Calu3 (cell line): ENCODE measurements at regions not wholly inside any gene's neighbourhood (a gene's known extent, or its start where the extent isn't known, plus 50 kb on each side); places are given as distances from the start of the nearest gene placed in this dataset.

ENCODE experiments used
- BruUV-seq: library from RNA; stranded (reverse); fragments of 400-500 nt; replicated peaks from 2 replicates; lab custom pipeline; 2021; lab: Mats Ljungman, UMichigan
- CTCF ChIA-PET: fragments of 300-600 bp; sonication (Branson Sonifier 250); formaldehyde crosslinking; loops from one replicate; lab custom pipeline; 2022; ENCODE audit warnings: antibody characterized with exemption; lab: Charles Lee
- DNase-seq: peaks from one replicate; pipeline ENCODE4 v3.0.0; 2022
- H3K27ac Mint-ChIP-seq: one replicate; pipeline ENCODE4 v1.8.0; 2022; ENCODE audit warnings: mixed read lengths; ENCODE audit not compliant: unreplicated experiment
- H3K27me3 Mint-ChIP-seq: one replicate; pipeline ENCODE4 v1.8.0; 2022; ENCODE audit warnings: mixed read lengths; ENCODE audit not compliant: unreplicated experiment
- H3K36me3 Mint-ChIP-seq: one replicate; pipeline ENCODE4 v1.8.0; 2022; ENCODE audit warnings: mild to moderate bottlenecking, moderate library complexity, mixed read lengths; ENCODE audit not compliant: insufficient read depth, unreplicated experiment
- H3K4me1 Mint-ChIP-seq: one replicate; pipeline ENCODE4 v1.8.0; 2022; ENCODE audit warnings: mild to moderate bottlenecking, low read depth, mixed read lengths; ENCODE audit not compliant: unreplicated experiment
- H3K4me3 Mint-ChIP-seq: one replicate; pipeline ENCODE4 v1.8.0; 2022; ENCODE audit warnings: mild to moderate bottlenecking, low read depth, moderate library complexity, mixed read lengths; ENCODE audit not compliant: unreplicated experiment
- H3K9me3 Mint-ChIP-seq: one replicate; pipeline ENCODE4 v1.8.0; 2022; ENCODE audit warnings: low read depth, mixed read lengths; ENCODE audit not compliant: unreplicated experiment
- intact Hi-C: fragments of 100-400 bp; cut with micrococcal nuclease; formaldehyde crosslinking; loops from one replicate; pipeline ENCODE4 v1.10.0; 2022; ENCODE audit not compliant: unreplicated experiment
- TF ChIP-seq, protein P1 (sequence below): fragments of 200-600 bp; IDR thresholded peaks from one replicate; pipeline ENCODE4 v1.8.0; 2022; ENCODE audit warnings: antibody characterized with exemption; ENCODE audit not compliant: unreplicated experiment

- intact Hi-C loops: loop anchor here (2.0 kb wide), 1 partner anchor 75 kb away; no protein-coding TSS in a partner anchor
- Mint-ChIP-seq H3K27ac (peak overlapping the region; percentile 96), H3K4me1 (peaks cover 67% of the 10 kb centered on the region), H3K27me3 (no peaks in the 10 kb centered on the region), H3K9me3 (no peaks in the 10 kb centered on the region), H3K4me3 (peak overlapping the region; percentile 28), H3K36me3 (peaks cover 36% of the 10 kb centered on the region)
- CTCF ChIA-PET: interaction anchor here (0.6 to 2.4 kb wide), 14 partner anchors 9 to 1475 kb away, joined by 3 to 10 read pairs (median 4); no protein-coding TSS in a partner anchor
- TF ChIP-seq, protein P1, sequence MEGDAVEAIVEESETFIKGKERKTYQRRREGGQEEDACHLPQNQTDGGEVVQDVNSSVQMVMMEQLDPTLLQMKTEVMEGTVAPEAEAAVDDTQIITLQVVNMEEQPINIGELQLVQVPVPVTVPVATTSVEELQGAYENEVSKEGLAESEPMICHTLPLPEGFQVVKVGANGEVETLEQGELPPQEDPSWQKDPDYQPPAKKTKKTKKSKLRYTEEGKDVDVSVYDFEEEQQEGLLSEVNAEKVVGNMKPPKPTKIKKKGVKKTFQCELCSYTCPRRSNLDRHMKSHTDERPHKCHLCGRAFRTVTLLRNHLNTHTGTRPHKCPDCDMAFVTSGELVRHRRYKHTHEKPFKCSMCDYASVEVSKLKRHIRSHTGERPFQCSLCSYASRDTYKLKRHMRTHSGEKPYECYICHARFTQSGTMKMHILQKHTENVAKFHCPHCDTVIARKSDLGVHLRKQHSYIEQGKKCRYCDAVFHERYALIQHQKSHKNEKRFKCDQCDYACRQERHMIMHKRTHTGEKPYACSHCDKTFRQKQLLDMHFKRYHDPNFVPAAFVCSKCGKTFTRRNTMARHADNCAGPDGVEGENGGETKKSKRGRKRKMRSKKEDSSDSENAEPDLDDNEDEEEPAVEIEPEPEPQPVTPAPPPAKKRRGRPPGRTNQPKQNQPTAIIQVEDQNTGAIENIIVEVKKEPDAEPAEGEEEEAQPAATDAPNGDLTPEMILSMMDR: no peak
- peak; percentile 92 for DNase-seq
- BruUV-seq: no TSS peak
Observed at GRCh38 chr15:70507772-70508371, 255.5 kb downstream of the UACA start.

DNA sequence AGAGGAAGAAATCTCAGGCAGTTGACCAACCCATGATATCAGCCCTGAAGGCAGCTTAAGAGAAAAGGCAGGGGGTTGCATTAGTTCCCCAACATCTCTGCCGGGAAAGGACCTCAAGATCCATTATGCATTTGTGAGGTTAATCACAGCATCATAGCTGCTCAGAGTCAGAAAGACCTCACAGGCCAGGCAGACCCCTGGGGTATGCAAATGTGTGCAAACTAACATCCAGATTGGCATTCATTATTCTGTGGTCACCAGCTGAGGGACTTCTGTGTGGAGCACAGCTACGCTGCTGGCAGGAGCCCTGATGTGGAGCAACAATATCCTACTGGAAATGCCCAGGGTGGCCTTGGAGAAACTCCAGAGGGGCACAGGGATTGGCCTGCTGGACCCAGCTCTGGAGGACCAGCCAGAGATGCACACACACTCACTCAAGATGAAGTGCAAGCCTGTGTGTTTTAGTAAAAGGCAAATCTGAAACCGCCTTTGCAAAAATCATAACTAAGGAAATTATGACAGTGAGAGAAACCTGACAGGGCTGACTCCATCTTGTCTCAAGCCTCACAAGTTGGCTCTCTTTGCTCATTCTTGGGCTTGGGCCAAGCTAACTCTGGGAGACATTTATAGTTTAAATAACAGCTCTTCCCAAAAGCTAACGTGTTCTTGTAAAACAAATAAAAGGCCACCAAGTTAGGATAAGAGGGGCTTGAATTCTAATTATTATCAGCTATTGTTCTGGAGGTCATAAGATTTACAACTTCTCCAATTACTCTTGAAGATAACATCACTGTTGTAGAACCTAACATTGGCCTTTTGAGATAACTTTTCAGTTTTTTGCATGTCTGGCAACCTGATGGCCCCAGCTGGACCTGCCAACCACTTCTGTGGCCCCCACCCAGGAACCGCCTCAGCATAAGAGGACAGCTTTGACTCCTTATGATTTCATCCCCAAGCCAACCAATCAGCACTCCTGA lies 257.1 kb downstream of the UACA start:
- Mint-ChIP-seq H3K36me3 (peaks cover 36% of the 10 kb centered on the region), H3K4me3 (no peak overlapping the region), H3K4me1 (peaks cover 79% of the 10 kb centered on the region), H3K27ac (peak overlapping the region; percentile 87), H3K9me3 (no peaks in the 10 kb centered on the region), H3K27me3 (no peaks in the 10 kb centered on the region)
- DNase-seq: no peak
- CTCF ChIA-PET: interaction anchor here (0.9 to 3.2 kb wide), 10 partner anchors 11 to 131 kb away, joined by 3 to 23 read pairs (median 6); no protein-coding TSS in a partner anchor
- TF ChIP-seq, protein P1: no peak
- intact Hi-C loops: loop anchor here (1.0 kb wide), 1 partner anchor 11 kb away; no protein-coding TSS in a partner anchor
- no TSS peak for BruUV-seq

DNA sequence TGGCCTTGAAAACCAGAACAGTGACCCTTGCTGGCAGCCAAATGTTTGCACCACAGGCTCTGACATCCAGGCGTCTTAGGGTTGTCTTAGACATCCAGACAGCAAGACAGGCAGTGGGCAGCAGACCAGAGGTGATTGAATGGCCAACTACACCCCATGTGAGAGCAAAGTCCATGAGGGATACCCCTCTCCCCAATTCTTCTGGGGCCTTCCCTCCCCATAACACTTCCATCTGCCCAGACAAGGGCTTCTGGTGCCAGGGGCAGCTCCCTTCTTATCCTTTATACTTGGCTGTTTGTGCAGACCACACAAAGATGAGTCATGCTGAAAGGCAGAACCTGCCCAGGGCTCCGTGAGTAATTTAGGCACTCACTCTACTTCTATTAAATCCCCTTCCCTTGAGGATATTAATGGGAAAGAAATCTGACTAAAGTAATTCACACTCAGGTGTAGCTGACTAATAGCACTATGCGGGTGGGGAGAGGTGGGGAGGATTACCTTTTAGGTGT lies 257.9 kb downstream of the UACA start:
- BruUV-seq: no TSS peak
- Mint-ChIP-seq H3K4me3 (peak overlapping the region; percentile 24), H3K27ac (peak overlapping the region; percentile 87), H3K4me1 (peaks cover 85% of the 10 kb centered on the region), H3K9me3 (no peaks in the 10 kb centered on the region), H3K27me3 (no peaks in the 10 kb centered on the region), H3K36me3 (peaks cover 33% of the 10 kb centered on the region)
- peak; percentile 68 for DNase-seq
- CTCF ChIA-PET: interaction anchor here (0.7 to 3.2 kb wide), 13 partner anchors 10 to 131 kb away, joined by 3 to 23 read pairs (median 4); no protein-coding TSS in a partner anchor
- intact Hi-C loops: loop anchor here (1.0 kb wide), 1 partner anchor 10 kb away; no protein-coding TSS in a partner anchor
- TF ChIP-seq, protein P1: no peak

GRCh38 chr15:70504988-70505387 lies 258.4 kb downstream of the UACA start:
- CTCF ChIA-PET: interaction anchor here (0.7 to 3.2 kb wide), 12 partner anchors 9 to 132 kb away, joined by 3 to 23 read pairs (median 4); no protein-coding TSS in a partner anchor
- Mint-ChIP-seq H3K4me1 (peaks cover 88% of the 10 kb centered on the region), H3K9me3 (no peaks in the 10 kb centered on the region), H3K27ac (peak overlapping the region; percentile 87), H3K27me3 (no peaks in the 10 kb centered on the region), H3K36me3 (peaks cover 31% of the 10 kb centered on the region), H3K4me3 (peak overlapping the region; percentile 24)
- TF ChIP-seq, protein P1: no peak
- intact Hi-C loops: loop anchor here (1.0 kb wide), 1 partner anchor 10 kb away; no protein-coding TSS in a partner anchor
- DNase-seq: no peak
- no TSS peak for BruUV-seq
